Spinal cord (tissue), 9 donors: ENCODE measurements at regions not wholly inside any gene's neighbourhood (a gene's known extent, or its start where the extent isn't known, plus 50 kb on each side); places are given as distances from the start of the nearest gene placed in this dataset.

Source experiments
- DNase-seq, 6 donors: peaks; one replicate each; pipeline versions ENCODE4 v3.0.0 to v3.0.0-alpha.2; 2013 to 2015; ENCODE audit warnings: low spot score in 6 of 6, low read depth in 4 of 6
- H3K27ac ChIP-seq: one replicate; pipeline ENCODE4 v1.5.1; 2013; ENCODE audit warnings: low read depth, low read length, control low read depth
- H3K27me3 ChIP-seq: one replicate; pipeline ENCODE4 v1.6.1; 2013; ENCODE audit warnings: low read length; ENCODE audit not compliant: control insufficient read depth, insufficient read depth
- H3K36me3 ChIP-seq: one replicate; pipeline ENCODE4 v1.6.1; 2013; ENCODE audit warnings: low read length; ENCODE audit not compliant: control insufficient read depth, insufficient read depth
- H3K4me1 ChIP-seq: one replicate; pipeline ENCODE4 v1.6.1; 2013; ENCODE audit warnings: low read length; ENCODE audit not compliant: control insufficient read depth, insufficient read depth
- H3K4me3 ChIP-seq: one replicate; pipeline ENCODE4 v1.5.1; 2013; ENCODE audit warnings: low read depth, low read length, control low read depth
- H3K9me3 ChIP-seq: one replicate; pipeline ENCODE4 v1.6.1; 2013; ENCODE audit warnings: low read length; ENCODE audit not compliant: control insufficient read depth, insufficient read depth
- WGBS: methylation state at CpG from one replicate; pipeline ENCODE4 v1.1.5; 2013; ENCODE audit warnings: missing lambda C conversion rate; ENCODE audit not compliant: insufficient coverage; 5-methylcytosine and 5-hydroxymethylcytosine counted together
- donor health status: healthy.

DNA sequence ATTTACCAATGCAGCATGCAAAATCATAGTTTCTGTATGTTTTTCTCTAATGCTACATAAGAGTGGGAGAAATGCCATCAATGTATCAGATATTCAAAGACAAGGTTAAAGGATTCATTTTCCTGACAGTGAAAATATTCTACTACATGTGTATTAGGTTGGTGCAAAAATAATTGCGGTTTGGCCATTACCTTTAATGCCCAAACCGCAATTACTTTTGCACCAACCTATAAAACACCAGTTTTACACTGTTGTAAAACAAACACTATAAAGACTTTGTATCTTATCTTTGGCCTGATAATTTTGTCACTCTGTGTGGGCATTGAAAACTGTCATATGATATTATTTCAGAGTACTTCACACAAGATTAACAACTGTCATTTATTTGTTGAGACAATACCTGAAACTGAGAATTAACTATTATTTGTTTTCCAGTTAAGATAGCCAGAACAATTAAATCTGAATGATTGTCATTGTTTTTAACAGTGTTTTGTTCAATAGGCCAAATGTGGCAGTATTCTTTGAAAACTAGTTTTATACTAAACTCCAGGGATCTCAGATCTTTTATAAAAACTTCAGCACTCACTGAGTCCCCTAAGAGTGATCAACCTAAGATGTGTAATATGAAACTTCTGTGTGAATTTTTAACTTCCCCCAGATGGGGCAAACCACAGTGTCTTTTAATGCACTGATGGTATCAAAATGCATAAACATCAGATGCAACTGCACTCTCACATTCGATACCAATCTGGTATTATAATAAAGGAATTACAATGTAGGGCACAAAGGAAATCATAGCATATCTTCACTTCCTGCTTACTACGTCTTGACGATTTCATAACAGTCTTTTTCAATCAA is 53.8 kb upstream of the FBN2 start:
- H3K27me3 ChIP-seq, result no peaks in the 10 kb centered on the region
- no CpG with 5 or more reads among the region's 5 CpGs for WGBS
- no peak overlapping the region for H3K4me3 ChIP-seq
- H3K27ac ChIP-seq, result no peak overlapping the region
- H3K36me3 ChIP-seq, result no peaks in the 10 kb centered on the region
- DNase-seq, result no peak
- peaks cover 3% of the 10 kb centered on the region for H3K4me1 ChIP-seq
- no peaks in the 10 kb centered on the region for H3K9me3 ChIP-seq

DNA sequence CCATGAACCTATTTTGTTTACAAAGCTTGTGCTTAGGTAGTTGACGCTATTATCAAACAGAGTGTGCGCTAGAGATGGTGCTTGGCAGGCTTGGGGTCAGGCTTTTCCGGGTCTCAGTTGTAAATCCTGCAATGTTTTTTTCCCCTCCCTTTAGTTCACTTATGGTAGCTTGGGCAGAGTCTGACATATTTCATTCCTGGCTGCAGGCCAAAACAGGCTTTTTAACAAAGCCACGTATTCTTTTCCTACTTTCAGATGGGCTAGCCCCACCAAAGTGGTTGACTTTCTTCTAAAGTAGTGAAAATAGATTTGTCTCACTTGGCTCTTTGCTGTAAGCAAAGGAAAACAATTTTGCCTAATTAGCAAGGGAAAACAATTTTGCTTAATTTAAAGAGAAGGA is 58.0 kb upstream of the FBN2 start:
- DNase-seq, result peak in 3 of 6 donors; percentile 14 to 59 (median 28)
- H3K27ac ChIP-seq, result no peak overlapping the region
- H3K27me3 ChIP-seq, result no peaks in the 10 kb centered on the region
- 20% methylated on average over 1 of the region's 4 CpGs for WGBS
- peaks cover 3% of the 10 kb centered on the region for H3K4me1 ChIP-seq
- H3K4me3 ChIP-seq, result no peak overlapping the region
- H3K36me3 ChIP-seq, result no peaks in the 10 kb centered on the region
- H3K9me3 ChIP-seq, result no peaks in the 10 kb centered on the region

- no peaks in the 10 kb centered on the region for H3K27me3 ChIP-seq
- H3K27ac ChIP-seq, result no peak overlapping the region
- no peaks in the 10 kb centered on the region for H3K36me3 ChIP-seq
- no CpG with 5 or more reads among the region's 3 CpGs for WGBS
- no peaks in the 10 kb centered on the region for H3K9me3 ChIP-seq
- no peak for DNase-seq
- H3K4me3 ChIP-seq, result no peak overlapping the region
- peaks cover 3% of the 10 kb centered on the region for H3K4me1 ChIP-seq
Observed at GRCh38 chr5:128597156-128597555, 59.1 kb upstream of the FBN2 start.

DNA sequence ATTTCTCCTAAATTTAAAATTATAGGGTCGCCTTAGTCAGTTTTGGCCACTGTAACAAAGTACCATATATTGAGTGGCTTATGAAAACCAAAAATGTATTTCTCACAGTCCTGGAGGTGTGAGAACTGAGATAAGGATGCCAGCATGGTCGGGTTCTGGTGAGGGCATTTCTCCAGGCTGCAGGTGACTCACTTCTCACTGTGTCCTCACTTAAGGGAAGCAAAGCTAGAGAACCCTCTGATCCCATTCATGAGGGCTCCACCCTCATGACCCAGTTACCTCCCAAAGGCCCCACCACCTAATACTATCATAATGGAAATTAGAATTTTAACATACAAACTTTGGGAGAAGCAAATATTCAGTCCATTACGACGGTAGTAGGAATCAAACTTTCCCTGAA is 75.1 kb upstream of the FBN2 start:
- Histone ChIP-seq H3K27me3 (no peaks in the 10 kb centered on the region), H3K36me3 (no peaks in the 10 kb centered on the region), H3K9me3 (no peaks in the 10 kb centered on the region), H3K4me1 (no peaks in the 10 kb centered on the region), H3K27ac (no peak overlapping the region), H3K4me3 (no peak overlapping the region)
- WGBS, result 100% methylated on average over 1 of the region's 4 CpGs
- no peak for DNase-seq

DNA sequence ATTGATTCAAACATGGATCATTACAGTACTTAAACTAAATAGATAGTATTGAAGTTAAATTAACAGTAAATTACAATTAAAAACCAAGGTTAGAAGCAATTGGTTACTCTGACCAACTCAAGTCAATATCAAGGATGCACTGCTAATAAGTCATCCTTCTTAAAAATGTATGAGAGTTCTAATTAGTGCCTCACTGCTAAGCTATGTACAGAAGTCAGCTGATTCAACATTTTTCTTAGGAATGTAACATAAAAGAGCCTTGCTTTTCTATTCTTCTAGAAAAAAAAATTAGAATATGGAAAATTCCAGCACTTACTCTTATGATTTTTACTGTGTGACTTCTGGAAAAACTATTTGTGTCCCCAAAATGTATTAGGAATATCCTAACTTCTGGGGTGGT is 75.7 kb upstream of the FBN2 start:
- Histone ChIP-seq H3K4me3 (no peak overlapping the region), H3K9me3 (no peaks in the 10 kb centered on the region), H3K27ac (no peak overlapping the region), H3K27me3 (no peaks in the 10 kb centered on the region), H3K36me3 (no peaks in the 10 kb centered on the region), H3K4me1 (no peaks in the 10 kb centered on the region)
- DNase-seq, result no peak

GRCh38 chr5:128615578-128615977 is 77.5 kb upstream of the FBN2 start:
- no peak overlapping the region for H3K27ac ChIP-seq
- H3K4me3 ChIP-seq, result no peak overlapping the region
- no peaks in the 10 kb centered on the region for H3K27me3 ChIP-seq
- no peaks in the 10 kb centered on the region for H3K36me3 ChIP-seq
- no peaks in the 10 kb centered on the region for H3K4me1 ChIP-seq
- no peaks in the 10 kb centered on the region for H3K9me3 ChIP-seq
- no peak for DNase-seq

DNA sequence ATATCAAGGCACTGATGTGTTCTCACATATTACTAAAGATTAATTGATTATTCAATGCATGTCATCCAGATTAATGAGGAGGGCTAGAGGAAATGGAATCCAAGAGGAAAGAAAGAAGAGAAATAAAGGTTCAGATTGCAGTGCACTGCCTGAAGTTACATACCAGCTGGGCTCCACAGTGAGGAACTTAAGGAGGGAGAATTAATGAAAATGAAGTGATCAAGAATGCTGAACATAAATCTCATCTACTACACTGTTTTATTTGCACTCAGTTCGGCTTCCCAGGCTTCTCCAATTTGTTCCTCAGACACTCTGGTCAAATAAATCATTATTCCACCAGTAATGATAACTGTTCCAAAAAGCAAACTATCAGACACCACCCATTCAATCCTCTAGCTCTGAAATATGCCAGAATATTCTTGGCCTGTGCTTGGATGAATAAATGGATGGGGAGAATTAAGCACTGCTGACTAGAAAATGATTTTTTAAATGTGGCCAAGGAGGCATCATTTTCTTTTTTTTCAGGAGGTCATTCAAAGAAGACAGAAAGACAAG is 88.6 kb upstream of the FBN2 start:
- H3K27me3 ChIP-seq, result no peaks in the 10 kb centered on the region
- no peaks in the 10 kb centered on the region for H3K9me3 ChIP-seq
- DNase-seq, result peak in 2 of 6 donors; percentile 1 to 67
- no peaks in the 10 kb centered on the region for H3K4me1 ChIP-seq
- no peaks in the 10 kb centered on the region for H3K36me3 ChIP-seq
- no peak overlapping the region for H3K4me3 ChIP-seq
- H3K27ac ChIP-seq, result no peak overlapping the region
- WGBS, result 40% methylated on average over 1 of the region's 1 CpG

DNA sequence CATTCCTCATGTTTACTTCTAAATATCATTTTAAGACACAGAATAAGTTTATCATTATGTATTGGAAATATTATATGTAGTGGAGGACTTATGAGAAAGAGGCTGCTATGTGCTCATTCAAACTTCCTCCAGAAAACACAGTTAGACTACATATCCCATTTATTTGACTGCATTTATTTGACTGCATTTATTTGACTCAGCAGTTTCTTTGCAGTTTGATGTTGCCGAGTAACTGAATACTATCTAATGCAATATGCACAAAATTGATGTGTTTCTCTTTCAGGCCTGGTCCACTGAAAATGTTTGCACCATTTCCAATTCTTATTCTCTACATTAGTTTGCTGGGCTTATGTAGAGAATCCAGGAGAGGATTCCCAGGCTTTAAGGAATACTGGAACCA is 89.9 kb upstream of the FBN2 start:
- H3K9me3 ChIP-seq, result no peaks in the 10 kb centered on the region

GRCh38 chr5:128629157-128629556 is 91.1 kb upstream of the FBN2 start:
- H3K4me3 ChIP-seq, result no peak overlapping the region
- DNase-seq, result no peak
- no peaks in the 10 kb centered on the region for H3K36me3 ChIP-seq
- no peaks in the 10 kb centered on the region for H3K27me3 ChIP-seq
- H3K9me3 ChIP-seq, result no peaks in the 10 kb centered on the region
- 90% methylated on average over 2 of the region's 3 CpGs for WGBS
- H3K27ac ChIP-seq, result no peak overlapping the region
- no peaks in the 10 kb centered on the region for H3K4me1 ChIP-seq

More for the DNA sequence above, 89.9 kb upstream of the FBN2 start:
- Histone ChIP-seq H3K27me3 (no peaks in the 10 kb centered on the region), H3K27ac (no peak overlapping the region), H3K4me3 (no peak overlapping the region), H3K4me1 (no peaks in the 10 kb centered on the region), H3K36me3 (no peaks in the 10 kb centered on the region)
- peak in 1 of 6 donors; percentile 11 for DNase-seq
- no CpG with 5 or more reads among the region's 1 CpG for WGBS

DNA sequence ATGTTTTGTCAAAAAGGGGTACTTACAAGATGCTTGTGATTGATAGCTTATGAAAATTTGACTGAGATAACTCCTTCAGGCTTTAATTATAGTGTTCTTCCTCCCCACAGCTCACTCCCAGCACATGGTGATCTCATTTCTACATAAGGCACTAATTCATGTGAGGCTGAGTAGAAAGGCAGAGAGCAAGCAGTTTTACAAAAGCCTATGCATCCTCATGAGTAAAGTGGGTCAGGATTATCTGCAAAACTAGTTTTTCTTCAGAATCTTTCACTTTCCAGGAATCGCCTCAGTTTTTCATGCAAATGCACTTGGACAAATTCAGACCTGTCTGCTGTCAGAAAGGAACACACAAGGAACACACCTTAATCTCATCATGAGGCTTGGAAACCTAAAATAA is 92.1 kb upstream of the FBN2 start:
- Histone ChIP-seq H3K36me3 (no peaks in the 10 kb centered on the region), H3K27me3 (no peaks in the 10 kb centered on the region), H3K9me3 (no peaks in the 10 kb centered on the region), H3K27ac (no peak overlapping the region), H3K4me1 (no peaks in the 10 kb centered on the region), H3K4me3 (no peak overlapping the region)
- DNase-seq, result no peak
- WGBS, result no CpG with 5 or more reads among the region's 1 CpG
